ENCODE measurements at regions not wholly inside any gene's neighbourhood (a gene's known extent, or its start where the extent isn't known, plus 50 kb on each side); places are given as distances from the start of the nearest gene placed in this dataset.

GRCh38 chr18:45341454-45341853 is 273.8 kb upstream of the SLC14A2 start:
- no peak for TF ChIP-seq POLR2A (IDR thresholded peaks at IDR 0.05)
- no peak for TF ChIP-seq CTCF (IDR thresholded peaks at IDR 0.05 in 4 of 5, conservative IDR thresholded peaks at IDR 0.05 in 1 of 5)
